ENCODE measurements at regions not wholly inside any gene's neighbourhood (a gene's known extent, or its start where the extent isn't known, plus 50 kb on each side); places are given as distances from the start of the nearest gene placed in this dataset.

- intact Hi-C loops (cut with DNase I) = no loop called here
- H3K27ac ChIP-seq = no peak overlapping the region
- TF ChIP-seq CTCF (IDR thresholded peaks at IDR 0.05) = no peak
- DNase-seq = no peak
- no peaks in the 10 kb centered on the region for H3K4me1 ChIP-seq
- H3K36me3 ChIP-seq = no peaks in the 10 kb centered on the region
- no peak overlapping the region for H3K4me3 ChIP-seq
- no peaks in the 10 kb centered on the region for H3K27me3 ChIP-seq
- no peaks in the 10 kb centered on the region for H3K9me3 ChIP-seq
- no peak overlapping the region for H3K9ac ChIP-seq (ENCODE audit: low read depth in 2 of 2, low read length in 2 of 2)
Observed at GRCh38 chr16:86138121-86139085, 239.4 kb downstream of the IRF8 start.

- H3K4me3 ChIP-seq = no peak overlapping the region
- intact Hi-C loops (cut with DNase I) = no loop called here
- H3K9ac ChIP-seq (ENCODE audit: low read depth in 2 of 2, low read length in 2 of 2) = no peak overlapping the region
- no peak for TF ChIP-seq CTCF (IDR thresholded peaks at IDR 0.05)
- no peaks in the 10 kb centered on the region for H3K9me3 ChIP-seq
- no peak for DNase-seq
- H3K4me1 ChIP-seq = no peaks in the 10 kb centered on the region
- H3K27me3 ChIP-seq = no peaks in the 10 kb centered on the region
- H3K27ac ChIP-seq = no peak overlapping the region
- no peaks in the 10 kb centered on the region for H3K36me3 ChIP-seq
Observed at GRCh38 chr16:86142801-86143236, 243.9 kb downstream of the IRF8 start.

GRCh38 chr16:86143666-86144065 lies 244.7 kb downstream of the IRF8 start:
- no peak overlapping the region for H3K9ac ChIP-seq (ENCODE audit: low read depth in 2 of 2, low read length in 2 of 2)
- no peak overlapping the region for H3K27ac ChIP-seq
- no peaks in the 10 kb centered on the region for H3K4me1 ChIP-seq
- no peaks in the 10 kb centered on the region for H3K9me3 ChIP-seq
- intact Hi-C loops (cut with DNase I) = no loop called here
- no peaks in the 10 kb centered on the region for H3K36me3 ChIP-seq
- TF ChIP-seq CTCF (IDR thresholded peaks at IDR 0.05) = no peak
- no peaks in the 10 kb centered on the region for H3K27me3 ChIP-seq
- no peak overlapping the region for H3K4me3 ChIP-seq
- no peak for DNase-seq

- H3K27me3 ChIP-seq = no peaks in the 10 kb centered on the region
- no peak overlapping the region for H3K27ac ChIP-seq
Observed at GRCh38 chr16:86145669-86146068, 246.7 kb downstream of the IRF8 start.

GRCh38 chr16:86150641-86151238 lies 251.8 kb downstream of the IRF8 start:
- Histone ChIP-seq H3K9ac (ENCODE audit: low read depth in 2 of 2, low read length in 2 of 2) (no peak overlapping the region), H3K36me3 (no peaks in the 10 kb centered on the region), H3K4me1 (no peaks in the 10 kb centered on the region), H3K27ac (peak overlapping the region; percentile 59), H3K27me3 (no peaks in the 10 kb centered on the region), H3K4me3 (no peak overlapping the region), H3K9me3 (no peaks in the 10 kb centered on the region)
- intact Hi-C loops (cut with DNase I) = no loop called here
- DNase-seq = no peak
- no peak for TF ChIP-seq CTCF (IDR thresholded peaks at IDR 0.05)

More at GRCh38 chr16:86145669-86146068, 246.7 kb downstream of the IRF8 start:
- H3K4me3 ChIP-seq = no peak overlapping the region
- no peak for DNase-seq
- intact Hi-C loops (cut with DNase I) = no loop called here
- no peaks in the 10 kb centered on the region for H3K4me1 ChIP-seq
- no peak overlapping the region for H3K9ac ChIP-seq (ENCODE audit: low read depth in 2 of 2, low read length in 2 of 2)
- no peaks in the 10 kb centered on the region for H3K36me3 ChIP-seq
- no peak for TF ChIP-seq CTCF (IDR thresholded peaks at IDR 0.05)
- H3K9me3 ChIP-seq = no peaks in the 10 kb centered on the region

Data from colonic mucosa (tissue), 4 donors.